RPMI8226 (cell line): ENCODE measurements at regions not wholly inside any gene's neighbourhood (a gene's known extent, or its start where the extent isn't known, plus 50 kb on each side); places are given as distances from the start of the nearest gene placed in this dataset.

ENCODE experiments used
- DNase-seq: peaks from one replicate; pipeline ENCODE4 v3.0.0-alpha.2; 2015

GRCh38 chr6:100134297-100134696, 140.3 kb upstream of the MCHR2 start:
- DNase-seq = no peak

GRCh38 chr6:100132005-100132404, 138.0 kb upstream of the MCHR2 start:
- no peak for DNase-seq

GRCh38 chr6:100130630-100131029, 136.6 kb upstream of the MCHR2 start:
- DNase-seq = no peak

GRCh38 chr6:100126790-100127484, 132.9 kb upstream of the MCHR2 start:
- no peak for DNase-seq

- DNase-seq = no peak
Observed at GRCh38 chr6:100121854-100122609, 128.0 kb upstream of the MCHR2 start.

- no peak for DNase-seq
Observed at GRCh38 chr6:100119261-100119660, 125.2 kb upstream of the MCHR2 start.

GRCh38 chr6:100118301-100118700, 124.3 kb upstream of the MCHR2 start:
- DNase-seq = no peak

- no peak for DNase-seq
Observed at GRCh38 chr6:100117680-100118079, 123.7 kb upstream of the MCHR2 start.

GRCh38 chr6:100116411-100117194, 122.6 kb upstream of the MCHR2 start:
- DNase-seq = peak; percentile 33

GRCh38 chr6:100115407-100116101, 121.5 kb upstream of the MCHR2 start:
- no peak for DNase-seq

GRCh38 chr6:100112855-100113508, 119.0 kb upstream of the MCHR2 start:
- no peak for DNase-seq

GRCh38 chr6:100105919-100106529, 112.0 kb upstream of the MCHR2 start:
- DNase-seq = no peak

- DNase-seq = no peak
Observed at GRCh38 chr6:100105138-100105537, 111.1 kb upstream of the MCHR2 start.

- DNase-seq = no peak
Observed at GRCh38 chr6:100103931-100104330, 109.9 kb upstream of the MCHR2 start.

- no peak for DNase-seq
Observed at GRCh38 chr6:100103194-100103593, 109.2 kb upstream of the MCHR2 start.

- no peak for DNase-seq
Observed at GRCh38 chr6:100101644-100102043, 107.6 kb upstream of the MCHR2 start.

GRCh38 chr6:100100776-100101175, 106.8 kb upstream of the MCHR2 start:
- no peak for DNase-seq

- peak; percentile 15 for DNase-seq
Observed at GRCh38 chr6:100099189-100100074, 105.4 kb upstream of the MCHR2 start.

- DNase-seq = no peak
Observed at GRCh38 chr6:100096936-100097335, 102.9 kb upstream of the MCHR2 start.

- no peak for DNase-seq
Observed at GRCh38 chr6:100096341-100096740, 102.3 kb upstream of the MCHR2 start.

GRCh38 chr6:100093405-100093804, 99.4 kb upstream of the MCHR2 start:
- no peak for DNase-seq
